ENCODE measurements at regions not wholly inside any gene's neighbourhood (a gene's known extent, or its start where the extent isn't known, plus 50 kb on each side); places are given as distances from the start of the nearest gene placed in this dataset.
"Not testable (repeated sequence)": the region's sequence is repeated elsewhere in the genome, so short reads cannot be mapped to it uniquely, and the experiment has no call there.

- in situ Hi-C loops (cut with HindIII; ENCODE audit: low sequenced_read_pairs): no loop called here
- no peak for TF ChIP-seq CTCF (IDR thresholded peaks at IDR 0.05; ENCODE audit: low read depth, low read length, missing control alignments)
- no peak for DNase-seq (ENCODE audit: low read depth)
- no peak overlapping the region for H3K4me3 ChIP-seq (ENCODE audit: low read depth, low read length)
These were observed 72.6 kb upstream of the ADAMTS3 start for GRCh38 chr4:72641611-72642010.

GRCh38 chr4:72636866-72637265 is 67.8 kb upstream of the ADAMTS3 start:
- in situ Hi-C loops (cut with HindIII; ENCODE audit: low sequenced_read_pairs); DNase-seq (ENCODE audit: low read depth); H3K4me3 ChIP-seq (ENCODE audit: low read depth, low read length): not testable (repeated sequence)

GRCh38 chr4:72635931-72636330 is 66.9 kb upstream of the ADAMTS3 start:
- DNase-seq (ENCODE audit: low read depth); H3K4me3 ChIP-seq (ENCODE audit: low read depth, low read length); in situ Hi-C loops (cut with HindIII; ENCODE audit: low sequenced_read_pairs): not testable (repeated sequence)

GRCh38 chr4:72632253-72632652 is 63.2 kb upstream of the ADAMTS3 start:
- in situ Hi-C loops (cut with HindIII; ENCODE audit: low sequenced_read_pairs); H3K4me3 ChIP-seq (ENCODE audit: low read depth, low read length); DNase-seq (ENCODE audit: low read depth): not testable (repeated sequence)

GRCh38 chr4:72631296-72631695 is 62.3 kb upstream of the ADAMTS3 start:
- no peak overlapping the region for H3K4me3 ChIP-seq (ENCODE audit: low read depth, low read length)
- peak; percentile 75 for DNase-seq (ENCODE audit: low read depth)
- in situ Hi-C loops (cut with HindIII; ENCODE audit: low sequenced_read_pairs): no loop called here
- no peak for TF ChIP-seq CTCF (IDR thresholded peaks at IDR 0.05; ENCODE audit: low read depth, low read length, missing control alignments)

GRCh38 chr4:72629540-72629939 is 60.5 kb upstream of the ADAMTS3 start:
- in situ Hi-C loops (cut with HindIII; ENCODE audit: low sequenced_read_pairs): no loop called here
- H3K4me3 ChIP-seq (ENCODE audit: low read depth, low read length): no peak overlapping the region
- no peak for DNase-seq (ENCODE audit: low read depth)
- TF ChIP-seq CTCF (IDR thresholded peaks at IDR 0.05; ENCODE audit: low read depth, low read length, missing control alignments): no peak

GRCh38 chr4:72627723-72628122 is 58.7 kb upstream of the ADAMTS3 start:
- H3K4me3 ChIP-seq (ENCODE audit: low read depth, low read length): no peak overlapping the region
- DNase-seq (ENCODE audit: low read depth): no peak
- in situ Hi-C loops (cut with HindIII; ENCODE audit: low sequenced_read_pairs): no loop called here
- no peak for TF ChIP-seq CTCF (IDR thresholded peaks at IDR 0.05; ENCODE audit: low read depth, low read length, missing control alignments)

All from astrocyte of the cerebellum (primary cell).